ENCODE measurements at regions not wholly inside any gene's neighbourhood (a gene's known extent, or its start where the extent isn't known, plus 50 kb on each side); places are given as distances from the start of the nearest gene placed in this dataset.
A peak's percentile ranks its signal among the peaks of the same experiment; 100 is the strongest.

DNA sequence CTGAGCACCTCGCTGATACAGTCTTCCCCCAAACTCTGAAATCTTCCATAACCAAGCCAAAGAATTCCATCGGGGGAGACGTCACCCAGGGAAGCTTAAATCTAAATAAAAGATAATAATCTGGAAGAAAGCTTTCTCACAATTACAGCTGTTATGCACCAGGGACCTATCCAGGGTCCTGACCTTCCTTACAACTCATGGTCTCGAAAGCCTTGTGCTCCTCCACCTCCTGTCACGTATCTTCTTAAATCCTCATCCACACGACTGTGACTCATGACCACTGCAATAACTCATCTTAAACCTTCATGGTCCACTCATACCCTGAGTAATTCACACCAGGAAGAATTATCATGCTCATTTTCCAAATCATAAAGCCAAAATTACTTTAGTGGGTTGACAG is 166.8 kb upstream of the FRG1 start:
- H3K36me3 ChIP-seq (ENCODE audit: control insufficient read depth, insufficient read depth, low read length), result no peaks in the 10 kb centered on the region
- no TSS peak for BruUV-seq (replicated peaks)
- intact Hi-C loops (cut with micrococcal nuclease) (no loop called here), in situ Hi-C loops (cut with MboI; ENCODE audit: low sequenced_read_pairs) (no loop called here), dilution Hi-C loops (cut with HindIII; ENCODE audit: low sequenced_read_pairs, unreplicated experiment) (no loop called here)
- DNase-seq, result peak; percentile 13
- no peaks in the 10 kb centered on the region for H3K9me1 ChIP-seq (ENCODE audit: insufficient read depth, low read length)
- no peak overlapping the region for H4K5ac ChIP-seq (ENCODE audit: low read depth, low read length)
- no peak for ATAC-seq (ENCODE audit: low read depth)
- H2BK120ac ChIP-seq (ENCODE audit: low read depth, low read length), result no peak overlapping the region
- WGBS, 2 experiments (ENCODE audit: extremely low coverage in 2 of 2, insufficient read length in 1 of 2), result no CpG with 5 or more reads among the region's 6 CpGs
- H3K27ac ChIP-seq (ENCODE audit: insufficient read depth, low read length), result no peak overlapping the region
- TF ChIP-seq, protein P1, sequence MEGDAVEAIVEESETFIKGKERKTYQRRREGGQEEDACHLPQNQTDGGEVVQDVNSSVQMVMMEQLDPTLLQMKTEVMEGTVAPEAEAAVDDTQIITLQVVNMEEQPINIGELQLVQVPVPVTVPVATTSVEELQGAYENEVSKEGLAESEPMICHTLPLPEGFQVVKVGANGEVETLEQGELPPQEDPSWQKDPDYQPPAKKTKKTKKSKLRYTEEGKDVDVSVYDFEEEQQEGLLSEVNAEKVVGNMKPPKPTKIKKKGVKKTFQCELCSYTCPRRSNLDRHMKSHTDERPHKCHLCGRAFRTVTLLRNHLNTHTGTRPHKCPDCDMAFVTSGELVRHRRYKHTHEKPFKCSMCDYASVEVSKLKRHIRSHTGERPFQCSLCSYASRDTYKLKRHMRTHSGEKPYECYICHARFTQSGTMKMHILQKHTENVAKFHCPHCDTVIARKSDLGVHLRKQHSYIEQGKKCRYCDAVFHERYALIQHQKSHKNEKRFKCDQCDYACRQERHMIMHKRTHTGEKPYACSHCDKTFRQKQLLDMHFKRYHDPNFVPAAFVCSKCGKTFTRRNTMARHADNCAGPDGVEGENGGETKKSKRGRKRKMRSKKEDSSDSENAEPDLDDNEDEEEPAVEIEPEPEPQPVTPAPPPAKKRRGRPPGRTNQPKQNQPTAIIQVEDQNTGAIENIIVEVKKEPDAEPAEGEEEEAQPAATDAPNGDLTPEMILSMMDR (conservative IDR thresholded peaks at IDR 0.05; ENCODE audit: low read depth, low read length), result no peak
- no peak for TF ChIP-seq RAD21 (IDR thresholded peaks at IDR 0.05; ENCODE audit: low read length)
- TF ChIP-seq, protein P2, sequence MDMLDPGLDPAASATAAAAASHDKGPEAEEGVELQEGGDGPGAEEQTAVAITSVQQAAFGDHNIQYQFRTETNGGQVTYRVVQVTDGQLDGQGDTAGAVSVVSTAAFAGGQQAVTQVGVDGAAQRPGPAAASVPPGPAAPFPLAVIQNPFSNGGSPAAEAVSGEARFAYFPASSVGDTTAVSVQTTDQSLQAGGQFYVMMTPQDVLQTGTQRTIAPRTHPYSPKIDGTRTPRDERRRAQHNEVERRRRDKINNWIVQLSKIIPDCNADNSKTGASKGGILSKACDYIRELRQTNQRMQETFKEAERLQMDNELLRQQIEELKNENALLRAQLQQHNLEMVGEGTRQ (IDR thresholded peaks at IDR 0.05; ENCODE audit: low read depth, low read length), result no peak
- TF ChIP-seq POLR2A (IDR thresholded peaks at IDR 0.05; ENCODE audit: low read depth, low read length), result no peak
- TF ChIP-seq, protein P3, sequence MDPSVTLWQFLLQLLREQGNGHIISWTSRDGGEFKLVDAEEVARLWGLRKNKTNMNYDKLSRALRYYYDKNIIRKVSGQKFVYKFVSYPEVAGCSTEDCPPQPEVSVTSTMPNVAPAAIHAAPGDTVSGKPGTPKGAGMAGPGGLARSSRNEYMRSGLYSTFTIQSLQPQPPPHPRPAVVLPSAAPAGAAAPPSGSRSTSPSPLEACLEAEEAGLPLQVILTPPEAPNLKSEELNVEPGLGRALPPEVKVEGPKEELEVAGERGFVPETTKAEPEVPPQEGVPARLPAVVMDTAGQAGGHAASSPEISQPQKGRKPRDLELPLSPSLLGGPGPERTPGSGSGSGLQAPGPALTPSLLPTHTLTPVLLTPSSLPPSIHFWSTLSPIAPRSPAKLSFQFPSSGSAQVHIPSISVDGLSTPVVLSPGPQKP (IDR thresholded peaks at IDR 0.05; ENCODE audit: borderline replicate concordance, low read depth, low read length), result no peak
- TF ChIP-seq SMC3 (IDR thresholded peaks at IDR 0.05; ENCODE audit: low read depth, low read length), result no peak
- ChIA-PET POLR2A (ENCODE audit: unreplicated experiment) (no interaction called here), CTCF (no interaction called here)
- H2AFZ ChIP-seq (replicated peaks; ENCODE audit: low read length, poor library complexity), result no peak overlapping the region
- no peak overlapping the region for H2BK20ac ChIP-seq (ENCODE audit: low read depth, low read length)
- peaks cover 16% of the 10 kb centered on the region; the same call in 1 of the 2 replicates for H3K9me3 ChIP-seq (ENCODE audit: control insufficient read depth, insufficient read depth, low read length)
- H2AK5ac ChIP-seq (ENCODE audit: low read depth, low read length), result no peak overlapping the region
- H3K56ac ChIP-seq (ENCODE audit: extremely low read depth, insufficient read depth, low read length), result no peak overlapping the region
- H3K4me2 ChIP-seq (ENCODE audit: low read depth, low read length), result no peak overlapping the region
- no peak overlapping the region for H3K18ac ChIP-seq (ENCODE audit: low read depth, low read length)
- H3K79me1 ChIP-seq (ENCODE audit: low read depth in 1 of 2, low read length in 2 of 2), result no peaks in the 10 kb centered on the region
- H4K20me1 ChIP-seq (ENCODE audit: insufficient read depth, low read length), result no peaks in the 10 kb centered on the region
- H4K91ac ChIP-seq (ENCODE audit: insufficient read depth, low read depth, low read length), result no peak overlapping the region
- no peak overlapping the region for H2BK15ac ChIP-seq (ENCODE audit: low read depth, low read length)
- no peak overlapping the region for H3K4ac ChIP-seq (ENCODE audit: low read depth, low read length)
- no peaks in the 10 kb centered on the region for H3K27me3 ChIP-seq (ENCODE audit: control insufficient read depth, insufficient read depth, low read length)
- no peaks in the 10 kb centered on the region for H3K4me1 ChIP-seq (ENCODE audit: control insufficient read depth, insufficient read depth, low read length)
- no peak overlapping the region for H3K14ac ChIP-seq (replicated peaks; ENCODE audit: low read depth, low read length)
- H3K9ac ChIP-seq (ENCODE audit: low read depth, low read length), result no peak overlapping the region
- no peak overlapping the region for H3K23ac ChIP-seq (ENCODE audit: low read depth, low read length)
- H2BK5ac ChIP-seq (ENCODE audit: low read depth, low read length, poor library complexity, severe bottlenecking), result no peak overlapping the region
- H3K4me3 ChIP-seq (ENCODE audit: insufficient read depth, low read depth, low read length), result no peak overlapping the region
- H4K8ac ChIP-seq (ENCODE audit: low read depth in 2 of 2, low read length in 2 of 2), result no peak overlapping the region
- no peak overlapping the region for H2AK9ac ChIP-seq (replicated peaks; ENCODE audit: low read depth, low read length, poor library complexity)

Measured in IMR-90 (cell line).